22Rv1 (cell line): ENCODE measurements at regions not wholly inside any gene's neighbourhood (a gene's known extent, or its start where the extent isn't known, plus 50 kb on each side); places are given as distances from the start of the nearest gene placed in this dataset.
"Not testable (repeated sequence)": the region's sequence is repeated elsewhere in the genome, so short reads cannot be mapped to it uniquely, and the experiment has no call there.

Experiments used
- CTCF ChIP-seq: fragments of 450-650 bp; IDR thresholded peaks from 2 replicates; pipeline ENCODE4 v1.5.1; 2017; ENCODE audit warnings: mild to moderate bottlenecking
- ZFX ChIP-seq: fragments of 450-650 bp; IDR thresholded peaks from 2 replicates; pipeline ENCODE4 v1.6.1; 2017; ENCODE audit warnings: antibody characterized with exemption, borderline replicate concordance

- TF ChIP-seq CTCF, ZFX: not testable (repeated sequence)
Observed at GRCh38 chr4:128644693-128645654, 164.5 kb upstream of the JADE1 start.
